ENCODE measurements at regions not wholly inside any gene's neighbourhood (a gene's known extent, or its start where the extent isn't known, plus 50 kb on each side); places are given as distances from the start of the nearest gene placed in this dataset.

DNA sequence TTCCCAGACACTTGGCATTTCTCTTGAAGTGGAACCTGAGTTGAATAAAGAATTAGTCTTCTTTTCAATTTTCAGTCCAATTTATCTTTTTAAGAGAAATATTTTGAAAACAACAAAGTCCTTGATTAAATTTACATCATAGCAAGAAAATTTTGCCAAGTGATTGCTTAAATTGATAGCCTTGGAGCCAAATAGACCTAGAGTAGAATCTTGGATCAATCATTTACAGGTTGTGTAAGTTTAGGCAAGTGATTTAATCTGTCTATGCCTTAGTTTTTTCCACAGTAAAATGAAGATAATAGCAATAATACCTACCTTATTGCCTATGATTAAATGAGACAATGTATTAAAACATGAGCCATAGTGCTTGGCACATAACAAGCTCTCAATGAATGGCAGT lies 113.9 kb downstream of the LHX9 start:
- H3K4me3 ChIP-seq (ENCODE audit: low read depth, low read length), result no peak overlapping the region
- TF ChIP-seq, protein P1, sequence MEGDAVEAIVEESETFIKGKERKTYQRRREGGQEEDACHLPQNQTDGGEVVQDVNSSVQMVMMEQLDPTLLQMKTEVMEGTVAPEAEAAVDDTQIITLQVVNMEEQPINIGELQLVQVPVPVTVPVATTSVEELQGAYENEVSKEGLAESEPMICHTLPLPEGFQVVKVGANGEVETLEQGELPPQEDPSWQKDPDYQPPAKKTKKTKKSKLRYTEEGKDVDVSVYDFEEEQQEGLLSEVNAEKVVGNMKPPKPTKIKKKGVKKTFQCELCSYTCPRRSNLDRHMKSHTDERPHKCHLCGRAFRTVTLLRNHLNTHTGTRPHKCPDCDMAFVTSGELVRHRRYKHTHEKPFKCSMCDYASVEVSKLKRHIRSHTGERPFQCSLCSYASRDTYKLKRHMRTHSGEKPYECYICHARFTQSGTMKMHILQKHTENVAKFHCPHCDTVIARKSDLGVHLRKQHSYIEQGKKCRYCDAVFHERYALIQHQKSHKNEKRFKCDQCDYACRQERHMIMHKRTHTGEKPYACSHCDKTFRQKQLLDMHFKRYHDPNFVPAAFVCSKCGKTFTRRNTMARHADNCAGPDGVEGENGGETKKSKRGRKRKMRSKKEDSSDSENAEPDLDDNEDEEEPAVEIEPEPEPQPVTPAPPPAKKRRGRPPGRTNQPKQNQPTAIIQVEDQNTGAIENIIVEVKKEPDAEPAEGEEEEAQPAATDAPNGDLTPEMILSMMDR (IDR thresholded peaks at IDR 0.05; ENCODE audit: low read depth, low read length), result no peak

DNA sequence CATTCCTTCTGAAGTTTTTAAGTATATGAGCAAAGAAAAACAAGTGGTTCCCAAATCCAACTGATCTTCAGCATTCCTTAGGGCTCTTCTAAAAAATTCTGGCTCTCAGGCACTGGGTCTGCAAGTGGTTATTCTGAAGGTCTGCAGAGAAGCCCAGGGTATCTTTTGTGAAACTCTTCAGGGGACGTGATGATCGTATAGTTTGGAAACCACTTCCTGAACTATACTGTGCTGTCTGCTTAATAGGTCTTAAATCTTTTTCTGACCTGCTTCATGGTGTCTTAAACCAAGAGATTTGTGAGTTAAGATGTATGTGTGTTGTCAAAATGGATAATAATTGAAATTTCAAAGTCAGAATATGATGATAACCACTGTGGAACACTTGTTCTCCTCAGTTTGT lies 115.5 kb downstream of the LHX9 start:
- TF ChIP-seq, protein P1 (IDR thresholded peaks at IDR 0.05; ENCODE audit: low read depth, low read length), result no peak
- no peak overlapping the region for H3K4me3 ChIP-seq (ENCODE audit: low read depth, low read length)

DNA sequence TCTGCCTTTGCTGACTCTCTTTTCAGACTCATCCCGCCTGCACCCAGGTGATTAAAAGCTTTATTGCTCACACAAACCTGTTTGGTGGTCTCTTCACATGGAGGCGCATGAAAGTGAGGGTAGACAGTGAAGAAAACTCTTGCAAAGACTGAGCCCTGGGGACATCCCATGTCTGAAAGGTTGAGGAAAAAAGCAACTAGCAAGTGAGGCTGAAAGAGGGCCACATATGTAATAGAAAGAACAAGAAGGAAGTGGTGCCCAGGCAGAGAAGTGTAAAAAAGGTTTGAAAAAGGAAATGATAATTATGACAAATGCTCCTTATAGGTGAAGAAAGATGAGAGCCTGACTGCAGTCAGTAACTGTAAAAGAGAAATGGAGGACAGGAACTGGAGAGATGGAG lies 115.9 kb upstream of the NEK7 start:
- TF ChIP-seq, protein P1 (IDR thresholded peaks at IDR 0.05; ENCODE audit: low read depth, low read length), result no peak
- no peak overlapping the region for H3K4me3 ChIP-seq (ENCODE audit: low read depth, low read length)

DNA sequence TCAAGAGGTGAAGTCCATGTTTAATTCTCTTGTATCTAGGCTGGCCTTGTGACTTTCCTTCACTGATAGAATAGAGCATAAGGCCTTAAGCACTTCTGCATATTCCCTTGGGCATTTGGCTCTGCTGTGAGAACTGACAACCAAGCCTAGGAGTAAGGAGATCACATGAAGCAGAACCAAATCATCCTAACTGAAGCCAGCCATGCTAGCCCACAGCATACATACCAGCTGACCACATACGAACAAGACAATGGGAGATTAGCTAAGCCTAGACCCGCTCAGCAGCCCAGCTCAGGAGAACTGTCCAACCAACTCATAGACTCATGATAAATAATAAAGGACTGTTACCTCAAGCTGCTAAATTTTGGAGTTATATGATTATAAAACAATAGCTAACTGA lies 114.6 kb upstream of the NEK7 start:
- TF ChIP-seq, protein P1 (IDR thresholded peaks at IDR 0.05; ENCODE audit: low read depth, low read length), result no peak
- no peak overlapping the region for H3K4me3 ChIP-seq (ENCODE audit: low read depth, low read length)

DNA sequence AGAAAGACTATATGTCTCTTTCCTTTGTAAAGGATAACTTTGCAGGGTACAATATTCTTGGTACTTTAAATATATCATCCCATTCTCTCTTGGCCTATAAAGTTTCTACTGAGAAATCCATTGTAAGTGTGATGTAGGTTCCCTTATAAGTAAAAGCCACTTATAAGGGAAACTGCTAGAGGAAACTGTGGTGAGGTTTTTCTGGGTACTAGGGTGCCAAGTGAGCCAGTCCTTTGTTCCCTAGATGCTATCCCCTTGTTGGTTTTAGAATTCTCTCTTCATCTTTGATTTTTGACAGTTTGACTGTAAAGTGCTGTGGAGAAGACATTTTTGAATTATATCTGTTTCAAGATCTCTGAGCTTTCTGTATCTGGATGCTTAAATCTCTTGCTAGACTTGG lies 108.9 kb upstream of the NEK7 start:
- H3K4me3 ChIP-seq (ENCODE audit: low read depth, low read length), result no peak overlapping the region
- TF ChIP-seq, protein P1 (IDR thresholded peaks at IDR 0.05; ENCODE audit: low read depth, low read length), result no peak

DNA sequence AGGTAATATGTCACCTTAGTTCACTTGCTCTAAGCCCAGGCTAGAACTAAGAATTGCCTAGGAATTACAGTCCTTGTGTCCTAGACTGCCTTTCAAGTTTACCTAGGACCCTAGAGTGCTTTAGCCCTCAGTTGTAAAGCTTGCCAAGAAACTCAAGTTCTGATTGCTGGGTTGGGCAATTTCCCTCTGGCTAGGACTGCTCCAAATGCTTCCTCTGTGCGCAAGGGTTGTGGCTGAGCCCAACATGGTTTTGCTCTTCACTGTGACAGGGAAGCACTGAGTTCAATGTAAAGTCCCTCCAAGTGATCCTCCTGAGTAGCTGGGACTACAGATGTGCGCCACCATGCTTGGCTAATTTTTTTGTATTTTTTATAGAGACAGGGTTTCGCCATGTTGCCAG lies 102.3 kb upstream of the NEK7 start:
- TF ChIP-seq, protein P1 (IDR thresholded peaks at IDR 0.05; ENCODE audit: low read depth, low read length), result no peak
- no peak overlapping the region for H3K4me3 ChIP-seq (ENCODE audit: low read depth, low read length)

DNA sequence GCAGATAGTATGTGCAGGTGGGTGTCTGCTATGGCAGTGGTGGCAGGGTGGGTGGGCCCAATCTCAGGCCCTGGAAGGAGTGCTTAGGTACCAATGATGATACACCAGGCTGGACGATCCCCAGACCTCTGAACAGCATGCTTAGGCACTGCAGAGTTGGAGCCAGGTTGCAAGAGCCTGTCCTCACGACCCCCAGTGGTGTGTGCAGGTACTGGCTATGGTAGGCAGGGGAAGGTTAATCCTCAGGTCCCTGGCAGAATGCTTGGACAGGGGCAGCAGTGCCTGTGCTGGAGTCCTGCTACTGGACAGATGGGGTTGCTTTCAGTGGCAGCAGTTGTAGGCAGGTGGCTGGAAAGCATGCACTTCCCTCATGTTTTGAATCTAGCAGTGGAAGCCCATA lies 100.5 kb upstream of the NEK7 start:
- TF ChIP-seq, protein P1 (IDR thresholded peaks at IDR 0.05; ENCODE audit: low read depth, low read length), result 0 out of 2 replicates have a peak, but pooled peaks have one; percentile 9
- no peak overlapping the region for H3K4me3 ChIP-seq (ENCODE audit: low read depth, low read length)

Measured in WI38 (cell line).